Esophagus (tissue), 2 donors: ENCODE measurements at regions not wholly inside any gene's neighbourhood (a gene's known extent, or its start where the extent isn't known, plus 50 kb on each side); places are given as distances from the start of the nearest gene placed in this dataset.

Source experiments
- H3K27ac ChIP-seq, 2 donors: one replicate each; pipeline ENCODE4 v1.5.1; 2013; ENCODE audit warnings: low read depth in 2 of 2, mild to moderate bottlenecking in 2 of 2, inconsistent platforms in 1 of 2, low read length in 1 of 2, moderate library complexity in 1 of 2
- H3K27me3 ChIP-seq, 2 donors: one replicate each; pipeline ENCODE4 v1.6.1; 2013; ENCODE audit warnings: low read length in 2 of 2, control low read depth in 1 of 2, mild to moderate bottlenecking in 1 of 2; ENCODE audit not compliant: insufficient read depth in 2 of 2, control insufficient read depth in 1 of 2
- H3K36me3 ChIP-seq, 2 donors: one replicate each; pipeline ENCODE4 v1.6.1; 2013; ENCODE audit warnings: low read length in 1 of 2; ENCODE audit not compliant: control insufficient read depth in 2 of 2, insufficient read depth in 2 of 2
- H3K4me1 ChIP-seq, 2 donors: one replicate each; pipeline ENCODE4 v1.6.1; 2013; ENCODE audit warnings: low read length in 1 of 2; ENCODE audit not compliant: control insufficient read depth in 2 of 2, insufficient read depth in 2 of 2
- H3K4me3 ChIP-seq, 2 donors: one replicate each; pipeline ENCODE4 v1.5.1; 2013; ENCODE audit warnings: low read length in 2 of 2, mild to moderate bottlenecking in 2 of 2, low read depth in 1 of 2, moderate library complexity in 1 of 2
- H3K9me3 ChIP-seq, 2 donors: one replicate each; pipeline ENCODE4 v1.6.1; 2013; ENCODE audit warnings: mild to moderate bottlenecking in 2 of 2, low read depth in 1 of 2, low read length in 1 of 2, moderate library complexity in 1 of 2; ENCODE audit not compliant: control insufficient read depth in 2 of 2, insufficient read depth in 1 of 2
- WGBS, 2 donors: extraction: QIAGEN DNeasy Blood & Tissue Kit; methylation state at CpG; one replicate each; pipeline ENCODE4 v1.1.7; 2013; 5-methylcytosine and 5-hydroxymethylcytosine counted together
- donor health status: healthy with polysubstance abuse.
- donor health status: Bipolar disorder and iron deficiency.

DNA sequence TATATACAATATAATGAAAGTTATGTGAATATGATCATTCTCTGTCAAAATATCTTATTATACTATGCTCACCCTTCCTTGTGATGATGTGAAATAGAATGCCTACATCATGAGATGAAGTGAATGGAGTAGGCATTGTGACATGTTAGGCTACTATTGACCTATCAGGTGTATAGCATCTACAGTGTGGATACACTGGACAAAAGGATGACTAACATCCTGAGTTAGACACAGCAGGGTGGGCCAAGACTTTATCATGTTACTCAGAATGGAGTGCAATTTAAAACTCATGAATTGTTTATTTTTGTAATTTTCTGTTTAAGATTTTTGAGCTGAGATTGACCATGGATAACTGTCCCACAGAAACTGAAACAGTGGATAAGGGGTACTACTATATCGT, 53.4 kb upstream of the NAV3 start:
- 100% methylated on average over 1 of the region's 1 CpG for WGBS, 2 donors
- no peaks in the 10 kb centered on the region for H3K36me3 ChIP-seq
- no peaks in the 10 kb centered on the region for H3K4me1 ChIP-seq
- no peak overlapping the region for H3K4me3 ChIP-seq
- H3K27ac ChIP-seq, result no peak overlapping the region
- H3K9me3 ChIP-seq, result no peaks in the 10 kb centered on the region
- no peaks in the 10 kb centered on the region for H3K27me3 ChIP-seq

DNA sequence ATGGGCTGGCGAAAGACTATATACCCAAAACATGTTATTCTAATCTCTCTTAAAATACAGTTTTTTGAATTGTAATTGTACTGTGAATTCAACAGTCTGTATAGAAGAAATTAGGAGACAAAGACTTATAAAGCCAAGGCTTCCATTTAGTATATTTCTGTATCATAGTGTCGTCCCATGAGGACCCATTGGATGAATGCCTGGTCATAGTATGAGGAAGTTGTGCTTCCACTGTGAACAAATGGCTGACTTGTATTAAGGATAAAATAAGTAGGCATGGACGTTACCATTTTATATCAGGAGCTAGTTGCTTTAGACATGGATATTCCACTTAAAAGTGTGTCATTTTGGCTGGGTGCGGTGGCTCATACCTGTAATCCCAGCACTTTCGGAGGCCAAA, 55.9 kb upstream of the NAV3 start:
- Histone ChIP-seq H3K27ac (no peak overlapping the region), H3K27me3 (no peaks in the 10 kb centered on the region), H3K36me3 (no peaks in the 10 kb centered on the region), H3K4me1 (no peaks in the 10 kb centered on the region), H3K9me3 (no peaks in the 10 kb centered on the region), H3K4me3 (no peak overlapping the region)
- 81 to 86% methylated on average over 5 of the region's 5 CpGs for WGBS, 2 donors

DNA sequence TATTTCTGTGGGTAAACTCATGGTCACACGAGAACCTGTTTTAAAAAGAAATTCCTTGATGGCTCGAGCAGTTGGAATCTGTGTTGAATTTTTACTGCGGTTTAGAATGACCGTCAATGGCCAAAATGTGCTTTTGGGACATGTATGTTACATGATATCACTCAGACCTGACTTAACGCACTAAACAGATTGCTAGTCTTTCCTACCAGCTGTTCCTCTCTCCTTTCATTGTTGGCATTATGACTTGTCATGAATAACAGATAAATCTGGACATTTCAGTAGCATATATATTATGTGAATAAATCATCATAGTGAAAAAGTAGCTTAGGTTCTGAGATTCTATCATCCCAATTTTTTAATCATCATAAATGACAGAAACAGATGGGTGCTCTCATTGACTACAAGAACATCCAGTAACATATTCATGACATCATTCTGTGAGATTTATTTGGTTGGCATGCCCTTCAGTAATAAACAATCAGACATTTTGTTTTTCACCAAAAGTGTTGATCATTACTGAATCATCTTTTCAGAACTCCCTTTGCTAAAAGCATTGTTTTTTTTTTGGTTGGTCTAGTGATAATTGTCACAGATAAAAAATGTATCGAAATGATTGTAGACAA, 57.9 kb upstream of the NAV3 start:
- Histone ChIP-seq H3K4me3 (no peak overlapping the region), H3K4me1 (no peaks in the 10 kb centered on the region), H3K27me3 (no peaks in the 10 kb centered on the region), H3K9me3 (peaks cover 6 to 7% of the 10 kb centered on the region in 2 donors), H3K27ac (no peak overlapping the region), H3K36me3 (no peaks in the 10 kb centered on the region)
- WGBS, 2 donors, result 85 to 86% methylated on average over 6 of the region's 6 CpGs

DNA sequence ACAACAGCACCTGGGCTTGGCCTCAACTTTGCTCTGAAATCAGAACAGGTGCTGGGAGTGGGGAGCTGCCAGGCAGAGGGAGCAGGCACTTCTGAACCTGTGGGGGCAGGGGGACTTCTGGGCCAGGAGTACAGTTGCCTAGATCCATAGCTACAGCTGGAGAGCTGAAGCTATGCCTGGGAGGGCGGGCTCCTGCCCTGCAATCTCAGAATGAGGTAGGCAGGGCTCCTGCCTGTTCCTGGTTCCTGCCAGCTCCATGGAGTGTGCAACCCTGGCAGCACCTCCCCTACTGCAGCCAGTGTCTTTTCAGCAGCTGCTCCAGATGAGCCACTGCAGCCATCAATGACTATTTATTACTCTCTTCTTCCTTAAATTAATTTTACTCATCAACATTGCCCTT, 62.1 kb upstream of the NAV3 start:
- H3K27me3 ChIP-seq, result no peaks in the 10 kb centered on the region
- no peak overlapping the region for H3K4me3 ChIP-seq
- WGBS, 2 donors, result 61 to 67% methylated on average over 1 of the region's 1 CpG
- no peaks in the 10 kb centered on the region for H3K36me3 ChIP-seq
- H3K9me3 ChIP-seq, result peaks cover 10 to 11% of the 10 kb centered on the region in 2 donors
- H3K27ac ChIP-seq, result no peak overlapping the region
- H3K4me1 ChIP-seq, result no peaks in the 10 kb centered on the region

DNA sequence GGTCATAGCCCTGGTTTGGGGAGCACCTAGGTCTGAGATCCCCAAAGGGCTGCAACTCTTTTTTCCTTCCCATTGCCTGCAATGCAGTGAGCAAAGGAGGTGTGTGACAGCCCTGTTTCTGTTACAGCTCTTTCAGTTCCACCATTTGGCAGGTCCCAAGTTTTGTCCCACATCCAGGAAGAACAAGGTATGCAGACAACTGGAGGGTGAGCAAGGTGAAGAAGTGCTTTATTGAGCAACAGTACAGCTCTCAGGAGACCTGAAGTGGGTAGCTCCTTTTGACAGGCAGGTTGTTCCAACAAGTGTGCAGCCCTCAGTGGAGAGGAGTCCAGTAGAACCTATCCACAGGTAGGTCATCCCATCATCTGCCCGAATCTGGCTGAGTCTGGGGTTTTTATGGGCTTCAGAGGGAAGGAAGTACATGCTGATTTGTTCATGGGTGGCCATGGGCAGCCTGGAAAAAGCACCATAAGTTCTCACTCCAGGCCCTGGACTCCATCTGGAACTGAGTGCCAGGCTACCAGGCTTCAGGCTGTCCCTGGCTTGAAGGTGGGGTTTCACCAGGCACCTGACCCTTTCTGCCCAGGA, 62.8 kb upstream of the NAV3 start:
- no peak overlapping the region for H3K27ac ChIP-seq
- H3K4me3 ChIP-seq, result no peak overlapping the region
- peaks cover 10 to 11% of the 10 kb centered on the region in 2 donors for H3K9me3 ChIP-seq
- H3K27me3 ChIP-seq, result no peaks in the 10 kb centered on the region
- 76 to 83% methylated on average over 1 of the region's 1 CpG for WGBS, 2 donors
- H3K4me1 ChIP-seq, result no peaks in the 10 kb centered on the region
- no peaks in the 10 kb centered on the region for H3K36me3 ChIP-seq

DNA sequence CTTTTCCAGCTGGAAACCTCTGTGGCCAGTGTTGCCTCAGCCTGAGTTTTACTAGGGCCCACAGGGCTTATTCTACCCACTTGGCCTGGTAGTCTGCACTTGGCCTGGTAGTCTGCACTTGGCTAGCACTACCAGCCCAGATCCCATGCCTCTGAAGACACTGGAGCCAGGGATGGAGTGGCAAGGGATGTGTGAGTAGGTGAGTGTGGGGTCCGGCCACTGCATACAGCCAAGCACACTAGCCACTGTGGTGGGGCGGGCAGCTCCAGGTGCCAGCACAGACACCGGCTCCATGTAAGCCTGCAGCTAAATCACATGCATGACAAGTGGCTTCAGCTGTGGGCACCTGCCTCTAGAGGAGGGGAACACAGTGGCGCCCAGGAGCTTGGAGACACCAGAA, 63.4 kb upstream of the NAV3 start:
- H3K27ac ChIP-seq, result no peak overlapping the region
- WGBS, 2 donors, result 94 to 95% methylated on average over 4 of the region's 4 CpGs
- no peak overlapping the region for H3K4me3 ChIP-seq
- H3K4me1 ChIP-seq, result no peaks in the 10 kb centered on the region
- peaks cover 10 to 11% of the 10 kb centered on the region in 2 donors for H3K9me3 ChIP-seq
- H3K36me3 ChIP-seq, result no peaks in the 10 kb centered on the region
- no peaks in the 10 kb centered on the region for H3K27me3 ChIP-seq

DNA sequence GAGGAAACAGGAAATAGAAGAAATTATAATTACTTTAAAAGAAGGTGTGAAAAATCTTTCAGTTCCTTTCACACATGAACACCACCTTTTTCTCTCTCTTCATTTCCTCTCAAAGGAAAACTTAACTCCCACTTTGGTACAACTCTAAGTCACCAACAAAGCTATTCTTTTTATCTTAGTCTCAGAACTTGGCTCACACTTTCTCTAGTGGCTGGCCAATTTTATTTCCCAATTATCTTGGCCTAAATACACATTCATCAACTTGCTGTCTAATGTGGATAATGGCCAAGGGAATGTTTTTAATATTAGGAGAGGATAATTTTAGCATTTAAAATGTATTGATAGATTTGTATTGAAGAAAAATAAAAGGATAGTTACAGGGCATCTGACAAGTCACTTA, 64.5 kb upstream of the NAV3 start:
- no peaks in the 10 kb centered on the region for H3K36me3 ChIP-seq
- H3K4me3 ChIP-seq, result no peak overlapping the region
- H3K27ac ChIP-seq, result no peak overlapping the region
- H3K27me3 ChIP-seq, result no peaks in the 10 kb centered on the region
- H3K9me3 ChIP-seq, result peaks cover 10 to 11% of the 10 kb centered on the region in 2 donors
- no peaks in the 10 kb centered on the region for H3K4me1 ChIP-seq

DNA sequence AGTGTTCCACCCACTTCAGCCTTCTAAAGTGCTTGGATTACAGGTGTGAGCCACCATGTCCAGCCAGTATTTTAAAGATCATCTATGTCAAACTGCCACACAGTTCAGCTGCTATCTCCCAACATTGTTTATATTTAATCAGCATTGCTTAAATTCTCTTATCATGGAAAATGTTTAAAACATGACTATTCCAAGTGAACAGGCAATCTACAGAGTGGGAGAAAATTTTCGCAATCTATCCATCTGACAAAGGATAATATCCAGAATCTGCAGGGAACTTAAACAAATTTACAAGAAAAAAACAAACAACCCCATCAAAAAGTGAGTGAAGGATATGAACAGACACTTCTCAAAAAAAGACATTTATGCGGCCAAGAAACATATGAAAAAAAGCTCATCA, 69.4 kb upstream of the NAV3 start:
- H3K27ac ChIP-seq, result no peak overlapping the region
- H3K4me1 ChIP-seq, result no peaks in the 10 kb centered on the region
- no peak overlapping the region for H3K4me3 ChIP-seq
- no peaks in the 10 kb centered on the region for H3K27me3 ChIP-seq
- no peaks in the 10 kb centered on the region for H3K9me3 ChIP-seq
- WGBS, 2 donors, result 91 to 92% methylated on average over 2 of the region's 2 CpGs
- H3K36me3 ChIP-seq, result no peaks in the 10 kb centered on the region

DNA sequence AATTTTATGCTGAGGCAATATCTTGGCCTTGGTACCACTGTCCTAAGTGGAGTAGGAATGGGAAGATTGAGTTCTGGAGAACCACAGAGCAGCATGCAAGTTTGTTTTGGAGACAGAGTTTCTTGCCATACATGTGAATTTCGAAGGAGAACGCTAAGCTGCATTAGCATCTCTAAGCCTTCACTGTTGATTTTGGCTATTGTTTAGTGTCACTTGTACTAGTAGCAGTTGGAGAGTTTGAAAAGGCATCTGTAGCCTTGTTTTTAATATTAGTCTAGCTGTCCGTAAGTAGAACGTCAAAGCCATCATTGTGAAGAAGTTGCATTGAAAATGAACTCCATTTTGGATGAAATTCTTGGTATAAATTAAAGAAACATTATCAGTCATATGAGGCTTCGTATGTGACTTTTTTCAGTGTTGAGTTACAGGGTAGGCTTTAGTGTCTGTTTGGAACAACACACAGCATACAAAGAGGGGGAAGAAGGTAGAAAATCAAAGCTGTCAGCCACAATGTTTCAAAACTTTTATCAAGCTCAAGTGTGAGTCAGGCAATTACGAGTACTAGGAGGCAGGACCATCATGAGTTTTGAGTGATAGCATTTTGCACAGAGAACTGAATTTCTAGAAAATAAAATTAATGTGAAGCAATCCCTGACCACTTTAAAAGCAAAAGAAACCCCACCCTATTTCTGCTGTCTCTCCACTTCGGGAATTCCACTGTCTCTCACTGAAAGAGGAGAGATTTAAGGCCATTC, 70.2 kb upstream of the NAV3 start:
- WGBS, 2 donors, result 55 to 64% methylated on average over 7 of the region's 7 CpGs
- H3K27ac ChIP-seq, result no peak overlapping the region
- no peak overlapping the region for H3K4me3 ChIP-seq
- H3K36me3 ChIP-seq, result no peaks in the 10 kb centered on the region
- no peaks in the 10 kb centered on the region for H3K4me1 ChIP-seq
- H3K27me3 ChIP-seq, result no peaks in the 10 kb centered on the region
- no peaks in the 10 kb centered on the region for H3K9me3 ChIP-seq

DNA sequence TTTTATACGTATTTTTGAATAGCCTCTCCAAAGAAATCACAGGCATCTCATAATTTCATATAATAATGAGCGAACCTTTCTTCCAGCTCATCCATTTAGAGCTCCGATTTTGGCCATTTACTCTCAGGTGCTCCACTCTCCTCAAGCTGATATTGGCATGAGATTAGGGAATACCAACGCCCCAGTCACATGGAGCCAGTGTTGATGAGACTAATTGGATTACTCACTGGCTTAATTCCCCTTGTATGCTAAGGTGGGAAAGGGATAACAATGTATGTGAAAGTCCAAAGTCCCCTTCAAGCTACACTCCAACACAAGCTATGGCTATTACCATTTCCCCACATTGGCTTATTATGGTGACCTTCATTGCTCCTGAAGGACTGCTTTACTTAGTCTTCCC, 76.6 kb upstream of the NAV3 start:
- no peaks in the 10 kb centered on the region for H3K36me3 ChIP-seq
- H3K27ac ChIP-seq, result no peak overlapping the region
- H3K9me3 ChIP-seq, result no peaks in the 10 kb centered on the region
- 73 to 74% methylated on average over 4 of the region's 4 CpGs for WGBS, 2 donors
- no peak overlapping the region for H3K4me3 ChIP-seq
- no peaks in the 10 kb centered on the region for H3K27me3 ChIP-seq
- H3K4me1 ChIP-seq, result no peaks in the 10 kb centered on the region
